DMS53 treated with DMSO at 0.1 percent for 48 hours (cell line): ENCODE measurements at regions not wholly inside any gene's neighbourhood (a gene's known extent, or its start where the extent isn't known, plus 50 kb on each side); places are given as distances from the start of the nearest gene placed in this dataset.
A peak's percentile ranks its signal among the peaks of the same experiment; 100 is the strongest.
"Not testable (repeated sequence)": the region's sequence is repeated elsewhere in the genome, so short reads cannot be mapped to it uniquely, and the experiment has no call there.

Experiments used
- DNase-seq: peaks from one replicate; lab custom pipeline; 2025; ENCODE audit not compliant: unreplicated experiment; lab: John Stamatoyannopoulos, UW

DNA sequence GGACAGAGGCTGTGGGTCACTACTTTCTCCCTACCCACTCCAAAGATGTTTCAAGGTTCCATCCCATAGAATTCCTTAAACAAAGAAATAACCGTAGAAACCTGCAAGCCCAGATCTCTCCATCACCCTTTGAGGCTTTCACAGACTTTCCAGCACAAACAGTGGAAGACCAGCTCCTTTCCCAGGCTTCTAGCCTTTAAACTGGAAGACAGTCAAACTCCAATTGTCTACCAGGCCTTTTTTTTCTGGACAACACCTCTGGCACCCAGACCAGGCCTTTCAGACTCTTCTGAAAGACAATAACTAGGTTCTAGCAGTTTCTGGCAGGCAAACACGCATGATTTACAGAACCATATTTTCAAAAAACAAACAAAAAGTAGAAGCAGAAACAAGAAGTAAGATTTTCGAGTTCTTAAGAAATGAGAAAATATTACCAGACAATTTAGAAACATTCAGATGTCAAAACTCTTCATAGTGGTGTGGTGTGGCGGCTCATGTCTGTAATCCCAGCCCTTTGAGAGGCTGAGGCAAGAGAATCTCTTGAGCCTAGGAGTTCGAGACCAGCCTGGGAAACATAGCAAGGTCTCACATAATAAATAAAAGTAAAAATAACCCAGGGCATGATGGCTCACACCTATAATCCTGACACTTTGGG, 73.0 kb upstream of the EPCAM start:
- DNase-seq: no peak

DNA sequence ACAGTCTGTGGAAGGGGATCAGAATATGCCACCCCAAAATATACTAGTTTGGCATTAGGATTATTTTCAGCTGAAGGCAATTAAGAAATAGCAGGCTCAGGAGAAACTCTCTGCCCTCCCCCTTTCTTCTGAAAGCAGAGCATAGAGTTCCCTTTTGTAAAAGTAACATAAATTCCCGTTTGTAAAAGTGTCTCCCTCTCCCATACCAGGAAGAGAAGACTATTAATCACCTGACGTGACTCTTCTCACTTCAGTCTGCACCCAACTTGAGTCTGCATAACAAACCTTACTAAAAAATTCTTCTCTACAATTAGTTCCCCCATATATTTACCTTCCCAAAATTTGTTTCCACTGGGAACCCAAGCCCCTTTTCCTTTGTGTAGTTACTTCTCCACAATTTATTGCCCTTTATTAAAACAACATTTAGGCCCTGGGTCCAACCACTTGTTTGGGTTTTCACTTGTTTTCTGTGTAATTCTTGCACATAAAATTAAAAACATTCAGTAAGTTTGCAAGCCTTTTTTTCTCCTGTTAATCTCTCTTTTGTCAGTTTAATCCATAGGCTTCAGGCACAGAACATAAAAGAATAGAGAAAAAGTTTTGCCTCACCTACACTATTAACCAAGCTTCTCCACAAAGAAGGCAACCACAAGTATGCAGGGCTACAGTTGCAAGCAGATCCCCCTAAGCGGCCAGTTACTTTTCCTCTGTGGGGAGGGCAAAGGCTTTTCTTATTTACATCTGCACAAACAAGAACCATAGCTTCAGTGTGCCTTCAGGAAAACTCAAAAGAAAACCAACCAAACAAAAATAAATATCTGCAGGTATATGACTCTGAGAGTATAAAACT, 73.8 kb upstream of the EPCAM start:
- DNase-seq: no peak

DNA sequence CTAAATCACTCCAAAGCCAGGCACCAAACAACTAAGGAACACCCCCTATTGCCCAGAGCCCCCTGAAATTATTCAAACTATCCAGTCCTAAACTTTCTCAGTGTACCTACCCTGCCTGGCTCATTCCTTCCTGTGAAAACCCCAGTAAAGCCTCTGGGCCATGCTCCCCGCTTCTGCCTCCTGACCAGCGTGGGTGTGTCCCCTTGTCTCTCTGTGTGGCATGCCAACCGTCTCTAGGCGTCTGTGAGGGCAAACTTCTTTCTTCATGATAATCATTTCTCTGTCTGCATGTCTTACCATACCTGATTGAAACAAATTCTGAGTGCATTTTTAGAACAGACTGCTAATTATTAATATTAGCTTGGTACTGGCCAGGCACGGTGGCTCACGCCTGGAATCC, 75.1 kb upstream of the EPCAM start:
- no peak for DNase-seq

DNA sequence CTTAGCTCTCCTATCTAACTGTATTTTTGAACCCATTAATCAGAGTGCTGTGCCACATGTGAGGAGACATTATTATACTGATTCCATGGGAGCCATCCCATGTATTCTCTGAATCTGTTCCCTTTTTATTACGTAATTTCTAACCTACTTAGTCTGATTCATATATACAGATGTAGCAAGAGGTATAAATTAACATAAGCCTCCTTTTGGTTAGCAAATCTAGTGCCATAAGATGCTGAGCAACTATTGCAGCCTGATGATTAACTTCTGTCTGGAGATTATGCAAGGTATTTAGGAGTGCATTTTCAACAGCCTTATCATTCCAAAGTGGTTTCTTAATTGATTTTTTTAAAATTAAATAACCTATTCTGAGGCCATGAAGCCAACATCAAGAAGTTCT, 80.2 kb upstream of the EPCAM start:
- no peak for DNase-seq

DNA sequence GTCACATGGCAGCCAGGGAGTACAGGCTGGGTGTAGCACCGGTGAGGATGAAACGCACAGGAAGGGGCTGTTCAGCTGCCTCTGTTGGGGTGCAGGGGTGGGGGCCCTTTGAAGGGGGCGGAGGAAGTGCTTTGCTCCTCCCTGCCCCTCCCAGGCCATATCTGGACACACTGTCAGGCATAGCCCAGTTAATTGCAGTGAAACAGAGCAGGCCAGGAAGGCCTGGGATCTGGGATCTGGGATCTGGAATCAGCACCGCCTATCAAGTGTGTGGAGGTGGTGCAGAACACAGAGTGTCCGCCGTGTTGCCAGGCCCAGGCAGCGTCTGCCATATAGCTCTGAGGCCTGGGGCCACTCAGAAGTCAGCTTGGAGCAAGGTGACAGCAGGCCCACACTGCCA, 85.5 kb upstream of the EPCAM start:
- no peak for DNase-seq

DNA sequence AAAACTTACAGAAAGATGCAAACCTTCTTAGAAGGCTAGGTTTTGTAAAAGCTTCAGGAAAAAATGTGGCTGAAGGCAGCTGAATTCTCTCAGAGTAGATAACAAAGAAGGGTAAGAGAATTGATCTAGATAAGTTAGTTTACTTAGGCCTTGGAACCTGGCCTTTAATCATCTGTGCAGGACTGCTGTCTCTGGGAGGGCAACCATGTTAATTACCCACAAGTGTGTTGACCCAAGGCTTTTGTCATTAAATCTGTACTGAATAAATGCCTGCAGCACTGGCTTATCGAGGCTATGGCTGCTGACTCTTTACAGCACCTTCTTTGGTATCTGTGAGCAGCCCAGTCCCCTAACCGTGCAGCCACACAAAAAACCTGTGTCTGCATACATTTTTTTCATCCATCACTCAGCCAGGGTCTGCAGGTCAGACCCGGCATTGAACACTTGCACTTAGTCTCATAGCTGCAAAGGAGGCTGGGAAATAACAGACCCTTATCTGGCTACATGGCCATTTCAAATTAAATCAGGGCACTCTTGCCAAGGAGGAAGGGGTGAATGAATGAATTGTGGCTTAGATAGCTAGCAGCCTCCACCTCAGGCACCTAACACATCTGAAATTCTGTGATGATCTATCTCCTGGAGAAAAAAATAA, 86.4 kb upstream of the EPCAM start:
- DNase-seq: no peak

DNA sequence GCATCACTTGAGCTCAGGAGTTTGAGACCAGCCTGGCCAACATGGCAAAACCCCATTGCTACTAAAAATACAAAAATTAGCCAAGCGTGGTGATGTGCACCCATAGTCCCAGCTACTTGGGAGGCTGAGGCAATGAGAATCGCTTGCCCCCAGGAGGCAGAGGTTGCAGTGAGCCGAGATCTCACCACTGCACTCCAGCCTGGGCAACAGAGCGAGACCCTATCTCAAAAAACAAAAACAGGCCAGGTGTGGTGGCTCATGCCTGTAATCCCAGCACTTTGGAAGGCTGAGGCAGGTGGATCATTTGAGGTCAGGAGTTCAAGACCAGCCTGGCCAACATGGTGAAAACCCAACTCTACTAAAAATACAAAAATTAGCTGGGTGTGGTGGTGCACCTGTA, 89.6 kb upstream of the EPCAM start:
- DNase-seq: not testable (repeated sequence)

DNA sequence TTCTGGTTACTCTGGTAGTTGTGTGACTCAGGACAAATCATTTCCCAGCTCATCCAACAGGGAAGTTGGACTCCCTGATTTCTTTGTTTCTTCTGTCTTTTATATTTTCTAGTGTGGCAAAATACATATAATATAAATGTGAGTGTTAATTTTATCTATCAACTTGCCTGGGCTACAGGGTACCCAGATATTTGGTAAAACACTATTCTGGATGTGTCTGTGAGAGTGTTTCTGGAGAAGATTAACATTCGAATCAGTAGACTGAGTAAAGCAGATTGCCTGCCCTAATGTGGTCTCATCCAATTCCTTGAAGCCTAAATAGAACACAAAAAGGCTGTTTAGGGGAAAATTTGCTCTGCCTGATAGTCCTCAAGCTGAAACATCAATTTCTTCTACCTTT, 91.1 kb upstream of the EPCAM start:
- DNase-seq: no peak

DNA sequence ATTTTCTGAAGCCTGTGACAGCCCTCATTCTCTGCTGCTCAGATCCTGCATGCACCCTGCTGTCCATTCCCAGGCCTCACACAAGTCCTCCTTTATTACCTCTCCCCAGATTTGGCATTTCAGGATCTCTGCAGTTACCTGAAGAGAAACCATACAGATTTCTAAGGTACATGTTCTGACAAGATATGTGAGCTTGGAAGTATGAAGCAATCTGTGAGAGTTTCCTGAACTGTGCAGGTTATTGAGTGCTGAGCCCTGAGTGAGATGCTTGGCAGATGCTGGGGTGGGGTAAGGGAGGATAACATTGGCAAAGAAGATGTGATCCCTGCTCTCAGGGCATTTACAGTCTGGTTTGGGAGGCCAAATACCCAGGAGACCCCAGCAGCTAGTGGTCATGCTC, 91.9 kb upstream of the EPCAM start:
- DNase-seq: no peak

DNA sequence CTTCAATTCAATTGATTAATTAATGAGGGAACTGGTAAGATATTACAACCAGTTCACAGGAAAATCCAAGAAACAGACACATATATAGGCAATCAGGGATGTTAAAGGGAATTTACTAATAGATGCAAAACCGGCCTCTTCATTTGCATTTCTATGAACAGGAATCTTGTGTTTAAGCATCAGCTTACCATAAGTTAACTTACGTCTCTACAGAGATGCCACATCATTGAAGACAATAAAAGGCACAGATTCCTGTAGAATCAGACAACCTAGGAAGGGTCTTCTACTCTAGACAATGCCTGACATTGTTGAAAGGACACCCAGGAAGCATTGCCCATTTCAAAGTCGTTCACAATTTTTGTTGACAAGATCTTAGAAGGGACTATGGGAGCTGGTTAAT, 93.0 kb upstream of the EPCAM start:
- DNase-seq: no peak

DNA sequence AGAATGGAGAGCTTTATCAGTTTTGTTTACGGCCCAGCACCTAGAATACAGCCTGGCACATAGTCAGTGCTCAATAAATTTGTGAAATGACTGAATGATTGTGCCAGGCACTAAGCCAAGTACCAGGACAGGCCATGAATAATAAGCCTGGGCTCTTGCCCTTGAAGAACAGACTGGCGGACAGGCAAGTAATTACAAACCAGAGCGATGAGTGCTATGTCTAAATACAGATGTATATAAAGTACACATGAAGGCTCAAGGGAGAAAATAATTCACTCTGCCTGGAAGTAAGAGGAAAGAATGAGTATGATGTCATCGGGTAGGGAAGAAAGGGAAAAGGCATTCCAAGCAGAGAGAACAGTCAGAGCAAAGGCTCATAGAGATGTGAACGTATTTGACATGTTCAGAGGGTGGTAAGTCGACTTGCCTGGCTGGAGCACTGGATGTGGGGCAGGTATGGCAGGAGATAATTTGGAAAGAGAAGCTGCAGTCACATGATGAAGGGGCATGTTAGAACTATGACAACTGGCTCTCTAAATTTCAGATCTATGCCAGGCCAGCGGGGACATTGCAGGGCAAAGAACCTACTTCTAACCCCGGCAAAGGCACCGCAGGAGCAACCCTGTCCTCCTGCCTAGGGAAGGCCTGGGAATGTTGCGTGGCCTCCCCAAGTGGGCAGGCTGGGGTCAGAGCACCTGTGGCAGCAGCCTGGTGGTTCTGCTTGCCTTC, 94.9 kb upstream of the EPCAM start:
- no peak for DNase-seq

DNA sequence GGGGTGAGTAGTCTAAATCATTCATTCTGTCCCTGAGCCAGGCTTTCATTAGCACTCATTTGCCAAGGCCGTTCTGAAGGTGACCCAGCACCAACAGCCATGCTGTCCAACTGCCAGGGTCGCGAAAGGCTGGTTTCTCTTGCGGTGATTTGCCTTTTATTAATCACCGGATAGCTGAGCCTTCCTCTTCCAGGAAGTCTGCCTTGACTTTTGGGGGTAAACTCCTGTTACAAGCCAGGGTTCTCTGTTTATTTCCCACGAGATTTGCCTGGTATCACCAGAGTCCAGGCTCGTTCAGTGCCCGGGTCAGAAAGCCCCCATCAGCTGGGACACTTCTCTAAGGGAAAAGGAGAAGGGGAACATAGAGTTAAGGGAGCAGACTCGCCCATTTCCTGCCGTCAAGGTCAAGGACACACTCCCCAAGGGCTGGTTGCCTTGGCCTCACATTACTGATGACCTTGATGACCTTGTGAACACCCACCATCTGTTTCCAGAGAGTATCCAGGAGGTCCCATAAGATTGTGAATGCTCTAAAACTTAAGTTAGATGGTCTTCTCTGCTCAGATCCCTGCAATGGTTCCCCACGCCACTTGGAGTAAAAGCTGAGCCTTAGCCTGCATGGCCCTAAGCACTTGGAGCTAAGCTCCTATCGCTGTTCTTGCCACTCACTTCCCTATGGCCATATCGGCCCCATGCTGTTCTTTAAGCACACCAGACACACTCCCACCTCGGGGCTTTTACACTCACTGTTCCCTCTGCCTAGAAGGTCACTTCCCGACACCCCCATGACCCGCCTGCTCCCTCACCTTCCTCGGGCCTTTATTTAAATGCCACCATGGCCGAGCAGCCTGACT, 96.0 kb upstream of the EPCAM start:
- DNase-seq: no peak

DNA sequence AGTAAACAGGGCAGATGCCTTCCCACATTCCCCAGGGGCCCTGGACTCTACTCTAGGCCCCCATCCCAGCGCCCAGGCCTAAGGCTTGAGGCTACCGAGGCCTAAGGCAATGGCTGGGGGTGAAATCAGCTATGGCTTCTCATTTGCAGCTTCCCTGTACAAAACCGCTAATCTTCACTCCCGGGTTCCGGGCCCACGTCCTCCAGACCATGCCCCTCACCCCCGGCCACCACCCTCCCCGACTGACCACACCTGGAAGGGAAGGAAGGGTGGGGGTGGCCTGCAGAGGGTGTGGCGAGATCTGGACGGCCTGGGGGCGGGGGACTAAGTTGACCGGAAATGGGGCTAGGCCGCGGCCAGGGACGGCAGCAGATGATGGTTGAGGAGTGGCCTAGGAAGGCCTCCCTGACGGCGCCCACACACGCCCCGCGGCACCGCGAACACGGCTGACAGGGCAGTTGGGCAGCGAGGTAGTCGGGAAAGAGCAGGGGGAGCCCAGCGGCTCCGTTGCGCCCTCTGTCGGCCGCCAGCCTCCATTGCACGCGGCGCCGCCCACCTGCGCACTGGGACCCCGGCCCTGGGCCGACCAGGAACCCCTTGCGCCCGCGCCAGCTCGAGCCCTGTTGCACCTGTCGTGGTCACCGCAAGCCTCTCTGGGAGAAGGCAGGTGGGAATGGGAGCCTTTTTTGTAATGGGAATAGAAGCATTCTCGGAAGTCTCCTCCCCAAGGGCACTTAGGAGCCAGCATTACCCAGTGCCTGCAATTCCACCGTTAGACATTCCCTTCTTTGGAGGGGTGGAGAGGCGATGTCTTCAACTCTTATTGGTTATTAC, 95.9 kb upstream of the CALM2 start:
- peak; percentile 39 for DNase-seq

DNA sequence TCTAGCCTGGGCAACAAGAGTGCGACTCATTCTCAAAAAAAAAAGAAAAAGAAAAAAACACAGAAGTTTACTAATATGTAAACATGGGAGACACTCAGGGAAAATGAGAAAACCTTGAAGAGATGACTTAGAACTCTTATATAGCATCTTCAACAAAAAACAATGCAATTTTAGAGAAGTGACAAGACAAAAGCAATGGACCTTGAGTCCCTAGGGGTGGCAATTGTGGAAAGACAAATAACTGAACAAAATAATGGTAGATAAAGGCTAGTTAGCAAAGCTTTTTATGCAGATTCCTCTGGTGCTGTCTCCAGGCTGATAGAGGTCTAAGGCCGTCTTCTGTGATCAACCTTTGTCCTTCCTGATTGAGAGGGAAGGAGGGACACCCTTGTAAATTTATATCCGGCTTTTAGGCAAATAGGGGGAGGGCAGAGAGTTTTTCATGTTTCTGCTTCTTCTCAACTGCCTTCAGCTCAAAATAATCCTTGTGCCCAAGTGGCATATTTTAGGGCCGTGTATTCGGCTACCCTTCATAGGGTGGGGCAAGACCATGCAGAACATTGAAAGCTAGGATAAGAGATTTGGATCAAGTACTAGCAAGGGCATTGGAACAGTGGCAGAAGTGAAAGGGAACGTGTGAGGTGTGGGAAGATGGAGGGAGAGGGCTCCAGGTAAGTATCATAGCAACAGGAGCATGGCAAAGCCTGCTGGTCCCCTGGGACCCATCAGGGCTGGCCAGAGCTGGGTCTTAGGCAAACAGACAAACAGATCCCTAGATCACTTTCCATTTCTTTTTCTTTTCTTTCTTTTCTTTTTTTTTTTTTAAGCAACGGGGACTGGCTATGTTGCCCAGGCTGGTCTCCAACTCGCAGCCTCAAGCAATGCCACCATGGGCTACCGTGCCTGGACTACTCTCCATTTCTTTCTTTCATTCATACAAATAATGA, 95.0 kb upstream of the CALM2 start:
- DNase-seq: no peak

DNA sequence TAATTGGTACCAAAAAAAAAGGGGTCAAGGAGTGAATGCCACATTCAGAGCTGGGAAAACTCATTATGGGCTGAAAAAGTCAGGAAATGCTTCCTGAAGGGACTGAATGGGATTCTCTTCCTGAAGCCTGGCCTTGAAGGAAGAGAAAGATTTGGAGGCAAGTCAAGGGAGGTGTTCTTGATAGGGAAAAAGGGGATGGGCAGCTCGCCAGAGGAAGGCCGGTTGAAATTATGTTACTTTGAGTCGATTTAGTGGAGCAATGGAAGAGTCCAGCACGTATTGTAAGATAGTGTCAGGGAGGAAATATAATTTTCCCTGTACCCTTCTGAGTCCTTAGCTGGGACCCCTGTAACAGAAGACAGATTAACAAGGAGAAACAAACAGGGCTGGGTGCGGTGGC, 94.1 kb upstream of the CALM2 start:
- DNase-seq: no peak

DNA sequence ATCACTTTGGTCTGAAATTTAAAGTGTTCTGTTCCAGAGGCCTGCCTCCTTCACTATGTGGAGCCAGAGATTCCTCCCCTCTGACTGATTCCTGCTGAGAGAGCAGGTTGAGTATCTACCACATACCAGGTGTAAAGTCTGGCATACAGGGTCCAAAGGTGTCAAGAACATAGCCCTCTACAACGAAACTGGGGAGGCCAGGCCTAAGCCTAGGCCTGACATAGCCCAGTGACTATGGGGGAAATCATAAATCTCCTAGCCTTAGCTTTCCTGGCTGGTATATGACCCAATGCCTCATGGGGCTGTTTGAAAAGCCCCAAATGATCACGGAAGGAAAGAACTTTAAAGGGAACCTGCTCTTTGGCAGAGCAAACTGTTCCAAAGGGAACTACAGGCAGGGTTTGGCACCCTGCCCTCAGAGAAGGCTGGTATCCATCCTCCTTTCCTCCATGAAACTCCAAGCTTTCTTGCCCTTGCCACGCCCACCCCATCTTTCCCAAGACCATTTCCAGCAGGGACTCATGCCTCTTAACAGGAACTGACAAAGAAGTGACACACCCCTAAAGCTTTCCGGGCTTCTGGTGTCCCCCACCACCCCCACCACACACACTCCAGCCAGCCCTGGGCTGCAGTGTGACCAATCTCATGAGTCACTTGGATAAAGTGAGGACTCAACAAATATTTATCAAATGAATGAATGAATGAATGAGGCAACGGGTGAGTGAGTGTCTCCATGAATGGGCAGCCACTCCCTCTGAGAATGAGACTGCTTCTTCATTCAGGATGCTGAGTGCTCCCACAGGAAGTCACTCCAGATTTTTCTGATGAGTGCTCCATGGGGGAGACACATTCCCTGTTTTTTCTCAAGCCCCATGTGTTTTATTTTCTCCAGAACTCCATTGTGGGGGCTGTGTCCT, 93.3 kb upstream of the CALM2 start:
- DNase-seq: peak; percentile 51

DNA sequence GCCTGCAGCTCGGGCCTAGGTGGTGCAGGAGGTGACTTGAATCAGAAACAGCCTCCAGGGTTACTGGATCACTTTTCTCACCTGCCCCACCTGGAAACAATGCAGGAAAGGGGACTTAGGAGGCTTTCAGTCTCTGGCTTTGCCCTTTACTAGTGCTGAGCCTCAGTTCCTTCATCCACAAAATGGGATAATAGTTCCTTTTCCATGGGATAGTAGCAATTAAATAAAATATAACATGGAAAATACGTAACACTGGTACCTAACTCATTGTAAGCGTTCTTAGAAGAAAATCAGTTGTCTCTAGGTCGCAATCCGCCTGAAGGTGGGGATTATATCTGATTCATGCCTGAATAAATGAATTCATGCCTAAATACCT, 91.4 kb upstream of the CALM2 start:
- no peak for DNase-seq
